ENCODE measurements at regions not wholly inside any gene's neighbourhood (a gene's known extent, or its start where the extent isn't known, plus 50 kb on each side); places are given as distances from the start of the nearest gene placed in this dataset.

- no peak for ATAC-seq
Measured at GRCh38 chr2:9123069-9123468, 83.5 kb upstream of the ASAP2 start.

GRCh38 chr2:9122367-9122766, 84.2 kb upstream of the ASAP2 start:
- ATAC-seq: no peak
- TF ChIP-seq ZFP3 (CRISPR knock-in tag; IDR thresholded peaks at IDR 0.05) (no peak), CSDC2 (CRISPR knock-in tag; IDR thresholded peaks at IDR 0.05) (no peak), CREB5 (CRISPR knock-in tag; IDR thresholded peaks at IDR 0.05; ENCODE audit: low read depth) (no peak), ZNF8 (CRISPR knock-in tag; IDR thresholded peaks at IDR 0.05) (no peak), ZNF565 (CRISPR knock-in tag; conservative IDR thresholded peaks at IDR 0.05; ENCODE audit: low read depth) (no peak), TSHZ2 (CRISPR knock-in tag; IDR thresholded peaks at IDR 0.05) (no peak), ZNF70 (CRISPR knock-in tag; IDR thresholded peaks at IDR 0.05) (no peak), POU6F1 (CRISPR knock-in tag; IDR thresholded peaks at IDR 0.05; ENCODE audit: borderline replicate concordance, low read depth) (no peak), CSRNP3 (CRISPR knock-in tag; IDR thresholded peaks at IDR 0.05) (no peak), OSR1 (CRISPR knock-in tag; IDR thresholded peaks at IDR 0.05) (no peak), BACH2 (CRISPR knock-in tag; IDR thresholded peaks at IDR 0.05; ENCODE audit: borderline replicate concordance) (no peak), ESRRG (CRISPR knock-in tag; IDR thresholded peaks at IDR 0.05) (no peak), GLIS3 (CRISPR knock-in tag; IDR thresholded peaks at IDR 0.05) (no peak), TOX (CRISPR knock-in tag; IDR thresholded peaks at IDR 0.05; ENCODE audit: borderline replicate concordance) (no peak), ISL1 (CRISPR knock-in tag; IDR thresholded peaks at IDR 0.05) (no peak)

More at GRCh38 chr2:9123069-9123468, 83.5 kb upstream of the ASAP2 start:
- TF ChIP-seq ZNF565 (CRISPR knock-in tag; conservative IDR thresholded peaks at IDR 0.05; ENCODE audit: low read depth) (no peak), POU6F1 (CRISPR knock-in tag; IDR thresholded peaks at IDR 0.05; ENCODE audit: borderline replicate concordance, low read depth) (no peak), CREB5 (CRISPR knock-in tag; IDR thresholded peaks at IDR 0.05; ENCODE audit: low read depth) (no peak), SNAI2 (CRISPR knock-in tag; IDR thresholded peaks at IDR 0.05) (no peak), ZC3H10 (CRISPR knock-in tag; IDR thresholded peaks at IDR 0.05) (no peak), ZNF70 (CRISPR knock-in tag; IDR thresholded peaks at IDR 0.05) (no peak), ARNTL (CRISPR knock-in tag; IDR thresholded peaks at IDR 0.05; ENCODE audit: borderline replicate concordance, low read depth) (no peak), TSHZ2 (CRISPR knock-in tag; IDR thresholded peaks at IDR 0.05) (no peak), BACH2 (CRISPR knock-in tag; IDR thresholded peaks at IDR 0.05; ENCODE audit: borderline replicate concordance) (no peak), OSR1 (CRISPR knock-in tag; IDR thresholded peaks at IDR 0.05) (no peak)
